Fibroblast of the conjunctiva (primary cell): ENCODE measurements at regions not wholly inside any gene's neighbourhood (a gene's known extent, or its start where the extent isn't known, plus 50 kb on each side); places are given as distances from the start of the nearest gene placed in this dataset.
A peak's percentile ranks its signal among the peaks of the same experiment; 100 is the strongest.

Experiments
- DNase-seq: peaks from one replicate; pipeline ENCODE4 v3.0.0-alpha.2; 2010; ENCODE audit warnings: low read depth

DNA sequence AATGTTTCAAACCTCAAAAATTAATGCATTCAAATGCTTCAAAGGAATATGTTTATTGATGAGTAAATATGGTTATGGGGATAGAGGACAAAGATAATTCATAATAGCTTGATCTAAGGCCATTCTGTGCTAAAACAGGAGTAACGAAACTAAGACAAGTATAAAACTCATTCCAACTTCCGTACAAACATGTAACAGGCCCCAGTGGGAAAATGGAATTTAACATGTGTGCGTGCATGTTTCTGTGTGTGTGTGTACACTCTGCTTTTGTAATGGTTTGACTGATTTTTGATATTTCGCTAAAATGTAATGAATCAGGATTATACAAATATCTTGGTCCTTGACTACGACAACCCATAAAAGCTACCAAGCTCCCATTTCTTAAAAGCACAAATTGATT, 91.0 kb downstream of the KLF12 start:
- no peak for DNase-seq

GRCh38 chr13:74040200-74040599, 94.0 kb downstream of the KLF12 start:
- peak; percentile 27 for DNase-seq

GRCh38 chr13:74039667-74040066, 94.5 kb downstream of the KLF12 start:
- no peak for DNase-seq

DNA sequence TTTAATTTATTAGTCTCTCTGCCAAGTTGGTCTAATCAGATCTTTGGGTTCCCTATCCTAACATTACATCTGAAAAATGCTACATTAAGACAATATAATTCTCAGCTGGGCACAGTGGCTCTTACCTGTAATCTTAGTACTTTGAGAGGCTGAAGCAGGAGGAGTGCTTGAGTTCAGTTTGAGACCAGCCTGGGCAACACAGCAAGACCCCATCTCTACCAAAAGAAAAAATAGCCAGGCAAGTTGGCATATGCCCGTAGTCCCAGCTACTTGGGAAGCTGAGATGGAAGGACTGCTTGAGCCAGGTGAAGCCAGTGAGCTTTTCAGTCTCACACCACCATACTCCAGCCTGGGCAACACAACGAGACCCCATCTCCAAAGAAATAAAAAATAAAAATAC, 95.0 kb downstream of the KLF12 start:
- no peak for DNase-seq

DNA sequence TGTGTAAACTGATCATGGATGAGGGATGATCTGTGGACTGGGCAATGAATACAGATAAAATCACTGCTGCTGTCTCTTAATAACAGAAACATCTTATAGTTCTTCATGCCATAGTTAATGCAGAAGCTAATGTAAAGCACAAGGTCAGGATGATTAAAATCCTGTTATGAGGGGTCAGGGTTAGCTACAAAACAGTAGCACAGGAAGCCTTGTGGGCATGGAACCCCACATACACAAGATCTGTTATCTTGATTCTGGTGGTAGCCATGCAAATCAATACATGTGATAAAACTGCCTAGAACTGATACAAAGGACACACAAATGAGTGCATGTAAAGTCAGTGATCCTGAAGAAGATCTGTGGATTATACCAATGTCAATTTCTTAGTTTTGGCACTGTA, 96.4 kb downstream of the KLF12 start:
- DNase-seq: no peak

DNA sequence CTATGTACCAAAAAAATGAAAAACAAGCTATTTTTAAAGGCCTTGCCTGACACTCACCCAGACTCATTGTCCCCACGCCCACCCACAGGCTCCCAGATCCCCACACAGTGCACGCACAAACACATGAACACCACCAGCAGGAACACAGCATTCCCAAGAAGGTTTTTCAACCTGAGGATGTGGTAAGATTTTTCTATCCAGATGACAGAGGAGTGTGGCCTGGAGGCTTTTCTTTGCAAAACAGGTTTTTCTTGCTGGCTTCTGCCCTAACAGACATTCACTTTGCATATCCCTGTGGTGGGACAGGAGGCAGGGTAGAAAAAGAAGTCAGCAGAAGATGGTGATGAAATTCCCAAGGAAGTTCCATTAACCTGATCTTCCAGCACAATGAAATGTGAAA, 97.8 kb downstream of the KLF12 start:
- DNase-seq: no peak

- no peak for DNase-seq
These were observed 98.3 kb downstream of the KLF12 start for GRCh38 chr13:74035896-74036295.

GRCh38 chr13:74032325-74032724, 101.9 kb downstream of the KLF12 start:
- no peak for DNase-seq

DNA sequence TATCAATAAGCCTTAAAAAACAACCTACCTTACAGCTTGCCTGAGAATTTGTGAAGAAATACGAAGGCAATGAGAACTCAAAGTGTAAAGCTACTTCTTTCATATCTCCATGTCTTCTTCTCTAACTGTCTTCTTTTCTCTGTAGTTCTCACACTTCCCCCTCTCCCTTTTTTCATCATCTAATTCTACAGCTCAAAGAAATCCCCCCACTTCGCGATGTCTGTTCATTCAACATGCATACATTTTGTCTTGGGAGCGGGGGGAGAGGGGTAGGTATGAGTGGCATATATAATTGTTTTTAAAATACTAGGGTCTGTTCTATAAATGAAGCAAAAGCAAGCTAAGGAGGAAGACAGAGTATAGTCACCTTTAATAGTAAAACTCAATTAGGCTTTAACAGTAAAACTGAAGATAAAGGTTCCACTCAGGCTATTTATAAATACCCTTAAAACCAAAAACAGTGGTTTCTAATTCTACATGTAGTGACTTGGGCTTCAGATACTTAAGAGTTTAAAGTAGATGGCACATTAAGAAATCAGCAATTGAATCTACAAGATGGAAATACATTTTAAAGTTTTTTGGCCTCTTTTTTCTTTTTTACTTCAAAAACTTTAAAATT, 106.9 kb downstream of the KLF12 start:
- DNase-seq: no peak

- no peak for DNase-seq
These were observed 107.5 kb downstream of the KLF12 start for GRCh38 chr13:74026753-74027152.

DNA sequence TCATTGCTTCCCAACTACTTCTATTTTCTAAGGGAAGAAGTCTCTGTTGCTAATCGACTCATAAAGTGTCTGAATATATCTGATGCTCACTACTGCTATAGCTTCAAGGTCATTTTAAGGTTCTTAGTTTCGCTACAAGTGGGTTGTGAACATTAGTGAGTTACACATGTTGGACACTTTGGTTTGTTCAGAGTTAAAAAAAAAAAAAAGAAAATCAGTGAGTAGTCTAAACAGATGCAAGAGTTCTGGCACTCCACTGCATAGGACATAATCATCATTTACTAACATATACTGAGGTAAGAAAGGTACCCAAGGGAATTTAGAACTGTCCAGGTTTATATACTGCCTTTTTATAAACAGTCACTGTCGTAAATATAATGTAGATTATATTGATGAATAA, 108.8 kb downstream of the KLF12 start:
- no peak for DNase-seq

DNA sequence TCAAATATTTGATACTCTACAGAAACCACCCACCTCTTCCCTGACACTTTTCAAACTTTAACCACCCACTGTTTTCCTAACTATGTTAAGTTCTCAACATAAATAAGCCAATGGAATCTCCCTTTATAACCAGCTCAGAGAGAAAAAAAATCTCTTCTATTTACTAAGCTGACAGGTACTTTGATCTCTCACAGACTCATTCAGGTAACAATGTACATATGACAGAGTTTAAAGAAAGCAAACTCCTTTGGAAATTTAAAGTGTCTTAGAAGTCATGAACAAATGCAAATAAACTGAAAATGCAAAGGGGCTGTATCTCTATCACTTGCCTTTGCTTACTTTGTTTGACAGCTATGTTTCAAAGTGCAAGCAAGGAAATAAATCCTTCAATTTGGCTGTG, 109.3 kb downstream of the KLF12 start:
- DNase-seq: no peak

DNA sequence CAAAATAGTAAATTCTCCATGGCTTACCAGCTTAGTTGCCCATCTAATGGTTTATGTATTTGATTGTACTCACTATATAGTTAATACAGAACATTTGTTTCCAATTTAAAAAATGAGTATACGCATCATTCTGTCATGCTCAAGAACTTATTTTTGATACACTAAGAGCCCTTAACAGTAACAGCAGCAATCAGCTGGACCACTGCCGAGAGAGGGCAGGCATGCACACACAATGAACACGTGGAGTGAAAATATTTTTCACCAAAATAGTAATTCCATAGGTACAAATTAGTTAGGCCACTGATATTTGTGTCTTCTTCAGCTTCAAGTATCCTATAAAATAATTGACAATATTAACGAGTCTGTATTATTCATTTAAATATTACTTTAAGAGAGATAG, 109.9 kb downstream of the KLF12 start:
- no peak for DNase-seq

DNA sequence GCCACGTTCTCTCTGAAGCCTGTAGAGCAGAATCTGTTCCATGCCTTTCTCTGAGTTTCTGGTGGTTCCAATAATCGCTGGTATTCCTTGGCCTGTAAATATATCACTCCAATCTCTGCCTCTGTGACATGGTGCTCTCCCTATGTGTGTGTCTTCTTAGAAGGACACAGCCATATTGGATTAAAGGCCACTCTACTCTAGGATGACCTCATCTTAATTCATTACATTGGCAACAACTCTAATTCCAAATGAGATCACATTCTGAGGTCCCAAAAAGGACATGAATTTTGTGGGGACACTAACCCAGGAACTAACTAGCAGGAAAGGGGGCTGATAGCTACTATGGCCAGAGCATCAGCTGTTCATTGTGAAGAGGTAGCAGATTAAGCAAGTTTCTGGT, 110.7 kb downstream of the KLF12 start:
- DNase-seq: no peak

GRCh38 chr13:74021505-74021904, 112.7 kb downstream of the KLF12 start:
- DNase-seq: no peak

DNA sequence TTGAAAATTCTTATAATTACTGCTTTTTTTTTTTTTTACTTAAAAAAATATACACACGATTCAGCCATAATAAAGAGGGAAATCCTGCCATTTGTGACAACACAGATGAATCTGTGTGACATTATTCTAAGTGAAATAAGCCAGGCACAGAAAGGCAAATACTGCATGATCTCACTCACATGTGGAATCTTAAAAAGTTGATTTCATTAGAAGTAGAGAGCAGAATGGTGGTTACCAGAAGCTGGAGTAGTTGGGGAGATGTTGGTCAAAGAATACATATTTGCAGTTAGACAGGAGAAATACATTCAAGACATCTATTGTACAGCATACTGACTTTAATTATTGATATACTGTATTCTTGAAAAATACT, 116.2 kb downstream of the KLF12 start:
- no peak for DNase-seq

DNA sequence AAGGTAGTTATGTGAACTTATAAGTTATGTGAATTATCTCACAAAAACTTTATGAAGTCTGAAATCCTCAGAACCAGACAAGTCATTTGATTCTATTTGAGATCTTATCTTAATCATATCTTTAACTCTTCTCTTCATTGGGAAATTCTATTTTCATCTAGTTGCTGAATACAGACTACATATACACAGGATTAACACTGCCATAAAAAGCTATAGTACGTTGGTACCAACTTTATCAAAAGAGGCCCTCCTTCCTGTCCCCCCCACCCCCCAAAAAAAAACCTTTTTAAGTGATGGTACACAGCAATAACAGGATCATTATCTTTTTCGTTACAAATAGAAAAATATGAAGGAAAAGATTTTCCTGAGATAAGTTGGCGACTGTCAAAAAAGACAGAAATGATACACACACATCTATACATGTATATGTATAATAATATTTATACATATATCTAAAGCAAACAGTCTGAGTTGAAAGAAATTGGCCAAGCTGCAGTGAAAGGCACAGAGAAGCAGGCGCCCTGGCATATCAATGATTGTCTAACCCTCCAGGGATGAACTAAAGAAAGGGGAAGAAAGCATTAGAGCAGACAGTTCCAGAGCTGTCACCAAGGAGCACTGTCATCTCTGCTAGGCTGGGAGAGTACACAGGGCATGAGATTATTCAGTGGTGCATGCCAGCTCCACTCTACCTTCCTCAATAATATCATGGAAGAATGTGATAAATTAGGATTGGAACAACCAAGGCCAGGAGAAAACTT, 116.7 kb downstream of the KLF12 start:
- no peak for DNase-seq

- no peak for DNase-seq
These were observed 119.1 kb downstream of the KLF12 start for GRCh38 chr13:74015137-74015536.

- DNase-seq: no peak
These were observed 125.0 kb downstream of the KLF12 start for GRCh38 chr13:74009100-74009668.

DNA sequence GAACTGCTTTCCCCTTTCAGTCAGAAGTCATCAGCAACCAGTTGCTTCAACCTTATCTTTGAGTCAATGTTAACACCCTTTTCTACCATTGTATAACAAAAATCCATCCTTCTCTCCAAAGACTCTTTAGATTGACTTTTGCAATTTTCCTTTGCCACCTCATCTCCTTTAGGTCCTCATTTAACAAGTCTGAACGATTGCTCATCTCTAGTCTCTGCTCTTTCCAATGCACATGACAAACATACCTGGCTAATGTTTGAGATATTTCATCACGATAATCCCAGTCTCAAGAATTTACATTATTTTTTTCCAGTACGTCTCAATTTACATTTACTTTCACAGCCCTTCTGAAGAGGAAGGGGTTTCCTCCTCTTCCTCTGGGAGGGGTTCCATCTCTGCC, 127.5 kb downstream of the KLF12 start:
- no peak for DNase-seq

GRCh38 chr13:74005320-74006157, 128.7 kb downstream of the KLF12 start:
- DNase-seq: no peak

GRCh38 chr13:74004109-74004508, 130.1 kb downstream of the KLF12 start:
- DNase-seq: no peak

DNA sequence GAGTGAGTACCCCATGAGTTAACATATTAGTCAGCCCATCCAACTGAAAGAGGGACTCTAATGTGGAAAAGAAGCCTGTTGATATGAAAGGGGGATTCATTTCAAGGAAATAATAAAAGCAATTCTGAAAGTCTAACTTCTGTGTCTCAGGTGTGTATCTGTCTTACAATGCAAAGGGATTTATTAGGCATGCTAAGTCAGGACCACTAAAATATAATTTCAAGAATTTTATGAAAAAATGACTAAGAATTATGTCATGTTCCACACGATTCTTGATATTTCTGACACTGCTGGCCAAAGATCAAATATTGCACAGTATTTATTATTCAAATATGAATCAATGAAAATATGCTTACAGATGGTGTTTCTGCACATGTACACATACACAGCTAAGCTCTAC, 130.8 kb downstream of the KLF12 start:
- DNase-seq: no peak
